ENCODE measurements at regions not wholly inside any gene's neighbourhood (a gene's known extent, or its start where the extent isn't known, plus 50 kb on each side); places are given as distances from the start of the nearest gene placed in this dataset.

DNA sequence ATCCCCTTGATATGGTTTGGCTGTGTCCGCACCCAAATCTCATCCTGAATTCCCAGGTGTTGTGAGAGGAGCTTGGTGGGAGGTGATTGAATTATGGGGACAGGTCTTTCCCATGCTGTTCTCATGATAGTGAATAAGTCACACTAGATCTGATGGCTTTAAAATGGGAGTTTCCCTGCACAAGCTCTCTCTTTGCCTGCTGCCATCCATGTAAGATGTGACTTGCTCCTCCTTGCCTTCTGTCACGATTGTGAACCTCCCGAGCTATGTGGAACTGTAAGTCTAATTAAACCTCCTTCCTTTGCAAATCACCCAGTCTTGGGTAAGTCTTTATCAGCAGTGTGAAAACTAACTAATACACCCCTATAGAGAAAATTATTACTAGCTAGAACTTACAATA is 959.5 kb upstream of the ADGRL2 start:
- ATAC-seq (no peak), DNase-seq (ENCODE audit: low read depth, low spot score) (no peak)
- intact Hi-C loops (cut with micrococcal nuclease; ENCODE audit: unreplicated experiment): no loop called here
- Histone ChIP-seq H3K4me3 (ENCODE audit: low read depth in 2 of 2, low read length in 2 of 2) (no peak overlapping the region), H3K27me3 (ENCODE audit: control insufficient read depth, insufficient read depth, low read length) (no peaks in the 10 kb centered on the region), H3K9me3 (ENCODE audit: control insufficient read depth, insufficient read depth, low read depth, low read length) (no peaks in the 10 kb centered on the region), H3K27ac (ENCODE audit: low read length) (no peak overlapping the region), H3K36me3 (ENCODE audit: control insufficient read depth, insufficient read depth, low read length) (no peaks in the 10 kb centered on the region), H3K4me1 (ENCODE audit: control insufficient read depth, insufficient read depth, low read length) (no peaks in the 10 kb centered on the region)
- in situ Hi-C loops (cut with HindIII; ENCODE audit: low pct_unique_long_range_greater_than_20kb, low sequenced_read_pairs): no loop called here
- TF ChIP-seq SIN3A (IDR thresholded peaks at IDR 0.05; ENCODE audit: borderline replicate concordance, insufficient read depth, low read depth, low read length): no peak
- BruUV-seq (replicated peaks): no TSS peak
- ChIA-PET POLR2A (no interaction called here), CTCF (no interaction called here)

DNA sequence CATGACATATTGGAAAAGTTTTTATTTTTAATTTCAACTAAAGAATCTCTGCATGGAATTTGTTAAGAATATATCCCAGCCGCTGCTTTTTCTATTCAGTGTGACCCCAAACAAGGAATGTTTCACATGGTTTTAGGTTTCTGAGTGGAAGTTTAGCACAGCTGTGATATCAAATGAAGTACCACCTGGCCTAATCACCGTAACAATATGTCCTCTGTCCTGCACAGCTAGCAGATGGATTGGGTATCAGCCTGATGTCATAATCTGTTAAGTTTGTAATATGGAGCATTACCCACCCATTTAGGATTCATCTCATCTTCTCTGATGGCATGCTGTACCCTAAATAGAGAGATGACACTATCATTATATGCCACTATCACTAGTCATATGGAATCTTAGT is 963.7 kb upstream of the ADGRL2 start:
- intact Hi-C loops (cut with micrococcal nuclease; ENCODE audit: unreplicated experiment) (no loop called here), in situ Hi-C loops (cut with HindIII; ENCODE audit: low pct_unique_long_range_greater_than_20kb, low sequenced_read_pairs) (no loop called here)
- Histone ChIP-seq H3K36me3 (ENCODE audit: control insufficient read depth, insufficient read depth, low read length) (no peaks in the 10 kb centered on the region), H3K27me3 (ENCODE audit: control insufficient read depth, insufficient read depth, low read length) (no peaks in the 10 kb centered on the region), H3K27ac (ENCODE audit: low read length) (no peak overlapping the region), H3K4me3 (ENCODE audit: low read depth in 2 of 2, low read length in 2 of 2) (no peak overlapping the region), H3K4me1 (ENCODE audit: control insufficient read depth, insufficient read depth, low read length) (no peaks in the 10 kb centered on the region), H3K9me3 (ENCODE audit: control insufficient read depth, insufficient read depth, low read depth, low read length) (no peaks in the 10 kb centered on the region)
- no peak for DNase-seq (ENCODE audit: low read depth, low spot score)
- no peak for ATAC-seq
- ChIA-PET CTCF (no interaction called here), POLR2A (no interaction called here)
- TF ChIP-seq, protein P1, sequence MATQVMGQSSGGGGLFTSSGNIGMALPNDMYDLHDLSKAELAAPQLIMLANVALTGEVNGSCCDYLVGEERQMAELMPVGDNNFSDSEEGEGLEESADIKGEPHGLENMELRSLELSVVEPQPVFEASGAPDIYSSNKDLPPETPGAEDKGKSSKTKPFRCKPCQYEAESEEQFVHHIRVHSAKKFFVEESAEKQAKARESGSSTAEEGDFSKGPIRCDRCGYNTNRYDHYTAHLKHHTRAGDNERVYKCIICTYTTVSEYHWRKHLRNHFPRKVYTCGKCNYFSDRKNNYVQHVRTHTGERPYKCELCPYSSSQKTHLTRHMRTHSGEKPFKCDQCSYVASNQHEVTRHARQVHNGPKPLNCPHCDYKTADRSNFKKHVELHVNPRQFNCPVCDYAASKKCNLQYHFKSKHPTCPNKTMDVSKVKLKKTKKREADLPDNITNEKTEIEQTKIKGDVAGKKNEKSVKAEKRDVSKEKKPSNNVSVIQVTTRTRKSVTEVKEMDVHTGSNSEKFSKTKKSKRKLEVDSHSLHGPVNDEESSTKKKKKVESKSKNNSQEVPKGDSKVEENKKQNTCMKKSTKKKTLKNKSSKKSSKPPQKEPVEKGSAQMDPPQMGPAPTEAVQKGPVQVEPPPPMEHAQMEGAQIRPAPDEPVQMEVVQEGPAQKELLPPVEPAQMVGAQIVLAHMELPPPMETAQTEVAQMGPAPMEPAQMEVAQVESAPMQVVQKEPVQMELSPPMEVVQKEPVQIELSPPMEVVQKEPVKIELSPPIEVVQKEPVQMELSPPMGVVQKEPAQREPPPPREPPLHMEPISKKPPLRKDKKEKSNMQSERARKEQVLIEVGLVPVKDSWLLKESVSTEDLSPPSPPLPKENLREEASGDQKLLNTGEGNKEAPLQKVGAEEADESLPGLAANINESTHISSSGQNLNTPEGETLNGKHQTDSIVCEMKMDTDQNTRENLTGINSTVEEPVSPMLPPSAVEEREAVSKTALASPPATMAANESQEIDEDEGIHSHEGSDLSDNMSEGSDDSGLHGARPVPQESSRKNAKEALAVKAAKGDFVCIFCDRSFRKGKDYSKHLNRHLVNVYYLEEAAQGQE (IDR thresholded peaks at IDR 0.05; ENCODE audit: insufficient read depth in 1 of 2, low read depth in 2 of 2, low read length in 1 of 2): no peak
- TF ChIP-seq SIN3A (IDR thresholded peaks at IDR 0.05; ENCODE audit: borderline replicate concordance, insufficient read depth, low read depth, low read length) (no peak), TCF7L2 (IDR thresholded peaks at IDR 0.05; ENCODE audit: low read depth, low read length) (no peak), POLR2AphosphoS5 (IDR thresholded peaks at IDR 0.05; ENCODE audit: low read depth, low read length) (no peak)
- TF ChIP-seq, protein P2, sequence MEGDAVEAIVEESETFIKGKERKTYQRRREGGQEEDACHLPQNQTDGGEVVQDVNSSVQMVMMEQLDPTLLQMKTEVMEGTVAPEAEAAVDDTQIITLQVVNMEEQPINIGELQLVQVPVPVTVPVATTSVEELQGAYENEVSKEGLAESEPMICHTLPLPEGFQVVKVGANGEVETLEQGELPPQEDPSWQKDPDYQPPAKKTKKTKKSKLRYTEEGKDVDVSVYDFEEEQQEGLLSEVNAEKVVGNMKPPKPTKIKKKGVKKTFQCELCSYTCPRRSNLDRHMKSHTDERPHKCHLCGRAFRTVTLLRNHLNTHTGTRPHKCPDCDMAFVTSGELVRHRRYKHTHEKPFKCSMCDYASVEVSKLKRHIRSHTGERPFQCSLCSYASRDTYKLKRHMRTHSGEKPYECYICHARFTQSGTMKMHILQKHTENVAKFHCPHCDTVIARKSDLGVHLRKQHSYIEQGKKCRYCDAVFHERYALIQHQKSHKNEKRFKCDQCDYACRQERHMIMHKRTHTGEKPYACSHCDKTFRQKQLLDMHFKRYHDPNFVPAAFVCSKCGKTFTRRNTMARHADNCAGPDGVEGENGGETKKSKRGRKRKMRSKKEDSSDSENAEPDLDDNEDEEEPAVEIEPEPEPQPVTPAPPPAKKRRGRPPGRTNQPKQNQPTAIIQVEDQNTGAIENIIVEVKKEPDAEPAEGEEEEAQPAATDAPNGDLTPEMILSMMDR (IDR thresholded peaks at IDR 0.05): no peak
- BruUV-seq (replicated peaks): no TSS peak

DNA sequence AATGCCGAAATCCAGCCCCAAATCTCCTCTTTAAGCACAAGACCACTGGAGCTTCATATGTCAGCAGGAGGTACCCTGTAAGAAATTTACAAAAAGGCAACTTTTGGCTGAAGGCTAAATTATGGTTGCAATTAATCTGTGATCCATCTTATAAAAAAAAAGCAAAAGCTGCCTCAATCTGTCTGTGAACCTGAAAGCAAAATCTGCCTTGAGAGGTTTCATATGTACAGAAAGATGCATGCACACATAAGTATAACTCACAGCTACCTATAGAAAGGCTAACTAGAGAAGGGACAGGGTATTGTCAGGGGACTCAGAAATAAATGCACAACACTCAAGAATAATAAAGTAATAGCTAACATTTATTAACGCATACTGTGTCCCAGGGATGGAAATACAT is 964.2 kb upstream of the ADGRL2 start:
- TF ChIP-seq SIN3A (IDR thresholded peaks at IDR 0.05; ENCODE audit: borderline replicate concordance, insufficient read depth, low read depth, low read length): no peak
- no peak for TF ChIP-seq POLR2AphosphoS5 (IDR thresholded peaks at IDR 0.05; ENCODE audit: low read depth, low read length)
- TF ChIP-seq TCF7L2 (IDR thresholded peaks at IDR 0.05; ENCODE audit: low read depth, low read length): no peak
- TF ChIP-seq, protein P1 (IDR thresholded peaks at IDR 0.05; ENCODE audit: insufficient read depth in 1 of 2, low read depth in 2 of 2, low read length in 1 of 2): no peak
- TF ChIP-seq, protein P2 (IDR thresholded peaks at IDR 0.05): no peak
- intact Hi-C loops (cut with micrococcal nuclease; ENCODE audit: unreplicated experiment): no loop called here
- H3K27me3 ChIP-seq (ENCODE audit: control insufficient read depth, insufficient read depth, low read length): no peaks in the 10 kb centered on the region

More for the DNA sequence above, 964.2 kb upstream of the ADGRL2 start:
- ATAC-seq (no peak), DNase-seq (ENCODE audit: low read depth, low spot score) (no peak)
- Histone ChIP-seq H3K4me1 (ENCODE audit: control insufficient read depth, insufficient read depth, low read length) (no peaks in the 10 kb centered on the region), H3K36me3 (ENCODE audit: control insufficient read depth, insufficient read depth, low read length) (no peaks in the 10 kb centered on the region), H3K4me3 (ENCODE audit: low read depth in 2 of 2, low read length in 2 of 2) (no peak overlapping the region), H3K9me3 (ENCODE audit: control insufficient read depth, insufficient read depth, low read depth, low read length) (no peaks in the 10 kb centered on the region), H3K27ac (ENCODE audit: low read length) (no peak overlapping the region)
- in situ Hi-C loops (cut with HindIII; ENCODE audit: low pct_unique_long_range_greater_than_20kb, low sequenced_read_pairs): no loop called here
- ChIA-PET CTCF (no interaction called here), POLR2A (no interaction called here)
- no TSS peak for BruUV-seq (replicated peaks)

Data from Panc1 (cell line).